Stimulated activated effector memory CD8-positive, alpha-beta T cell treated with anti-CD3 and anti-CD28 coated beads, Interleukin-12 subunit alpha, Interleukin-12 subunit beta, amount 100 ng/mL, for 72 hours (primary cell): ENCODE measurements at regions not wholly inside any gene's neighbourhood (a gene's known extent, or its start where the extent isn't known, plus 50 kb on each side); places are given as distances from the start of the nearest gene placed in this dataset.

Experiments
- ATAC-seq: fragments of 150-1000 bp; cut with Tn5 transposase; 2 replicates; pipeline ENCODE4 v1.10.0; 2021
- DNase-seq, 2 donors: peaks; one replicate each; pipeline ENCODE4 v3.0.0; 2021 to 2022; ENCODE audit warnings: low spot score in 2 of 2
- H3K27ac Mint-ChIP-seq: one replicate; pipeline ENCODE4 v1.8.0; 2022; ENCODE audit warnings: mild to moderate bottlenecking, mixed read lengths
- H3K36me3 Mint-ChIP-seq: one replicate; pipeline ENCODE4 v1.8.0; 2022; ENCODE audit warnings: mild to moderate bottlenecking, mixed read lengths
- H3K4me1 Mint-ChIP-seq: one replicate; pipeline ENCODE4 v1.8.0; 2022; ENCODE audit warnings: mixed read lengths
- H3K4me3 Mint-ChIP-seq: one replicate; pipeline ENCODE4 v1.8.0; 2022; ENCODE audit warnings: mild to moderate bottlenecking, mixed read lengths
- H3K9me3 Mint-ChIP-seq: one replicate; pipeline ENCODE4 v1.8.0; 2022; ENCODE audit warnings: mixed read lengths

GRCh38 chr2:126822921-126823320 is 75.8 kb upstream of the TEX51 start:
- no peak overlapping the region for H3K27ac Mint-ChIP-seq
- no peaks in the 10 kb centered on the region for H3K36me3 Mint-ChIP-seq
- no peak overlapping the region for H3K4me3 Mint-ChIP-seq
- no peaks in the 10 kb centered on the region for H3K9me3 Mint-ChIP-seq
- no peak for DNase-seq
- ATAC-seq: peak; percentile 14
- H3K4me1 Mint-ChIP-seq: no peaks in the 10 kb centered on the region

DNA sequence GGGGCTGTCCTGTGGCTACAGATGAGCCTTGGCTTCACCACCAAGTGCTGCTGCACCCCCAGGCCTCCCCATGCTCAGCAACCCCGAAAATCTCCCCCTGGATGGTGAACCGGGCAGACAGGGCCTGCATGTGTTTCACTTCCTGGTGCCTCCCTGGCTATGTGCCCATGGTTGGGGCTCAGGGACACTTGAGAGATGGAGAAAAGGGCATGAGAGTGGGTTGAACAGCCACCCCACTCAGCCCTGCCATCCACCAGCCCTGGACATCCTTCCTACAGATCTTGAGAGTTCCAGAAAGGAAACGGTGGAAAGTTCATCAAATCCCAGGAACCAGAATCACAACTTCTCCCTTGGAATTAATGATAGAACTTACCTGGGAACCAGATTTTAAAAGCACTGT is 74.7 kb upstream of the TEX51 start:
- no peak for ATAC-seq
- Mint-ChIP-seq H3K4me3 (no peak overlapping the region), H3K9me3 (no peaks in the 10 kb centered on the region), H3K27ac (no peak overlapping the region), H3K4me1 (no peaks in the 10 kb centered on the region), H3K36me3 (no peaks in the 10 kb centered on the region)
- no peak for DNase-seq

DNA sequence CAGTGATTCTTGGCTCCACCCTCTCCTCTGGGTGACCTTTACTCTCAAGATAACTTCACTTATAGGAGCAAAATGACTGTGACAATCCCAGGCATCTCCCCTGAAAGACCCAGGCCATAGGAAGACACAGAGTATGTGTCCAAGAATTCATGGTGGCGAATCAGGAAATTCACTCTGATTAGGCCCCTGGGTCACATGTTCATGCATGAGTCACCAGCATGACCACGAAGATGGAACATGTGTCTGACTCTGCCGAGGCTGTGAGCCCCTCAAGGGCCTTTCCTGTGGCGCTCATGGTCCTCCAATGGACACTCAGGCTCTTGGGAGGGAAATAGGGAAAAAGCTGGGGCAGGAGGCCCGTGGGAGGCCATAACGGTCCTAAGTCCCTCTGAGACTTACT is 74.0 kb upstream of the TEX51 start:
- no peak for DNase-seq
- Mint-ChIP-seq H3K9me3 (no peaks in the 10 kb centered on the region), H3K4me1 (no peaks in the 10 kb centered on the region)

DNA sequence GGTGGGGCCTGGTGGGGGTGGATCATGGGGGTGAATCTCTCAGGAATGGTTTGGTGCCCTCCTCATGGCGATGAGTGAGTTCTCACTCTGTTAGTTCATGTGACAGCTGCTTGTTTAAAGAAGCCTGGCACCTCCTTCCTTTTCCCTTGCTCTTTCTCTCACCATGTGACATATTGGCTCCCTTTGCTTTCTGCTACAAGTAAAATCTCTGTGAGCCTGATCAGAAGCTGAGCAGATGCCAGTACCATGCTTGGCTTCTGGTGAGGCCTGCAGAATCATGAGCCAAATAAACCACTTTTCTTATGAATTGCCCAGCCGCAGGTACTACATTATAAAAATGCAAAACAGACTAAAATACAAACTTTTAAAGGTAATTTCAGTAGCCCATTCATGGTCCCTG is 73.4 kb upstream of the TEX51 start:
- Mint-ChIP-seq H3K4me1 (no peaks in the 10 kb centered on the region), H3K4me3 (no peak overlapping the region), H3K27ac (no peak overlapping the region), H3K9me3 (no peaks in the 10 kb centered on the region), H3K36me3 (no peaks in the 10 kb centered on the region)
- ATAC-seq (no peak), DNase-seq (no peak)

More for the DNA sequence above, 74.0 kb upstream of the TEX51 start:
- no peak overlapping the region for H3K4me3 Mint-ChIP-seq
- no peak overlapping the region for H3K27ac Mint-ChIP-seq
- no peaks in the 10 kb centered on the region for H3K36me3 Mint-ChIP-seq
- no peak for ATAC-seq

- ATAC-seq: no peak
- Mint-ChIP-seq H3K4me3 (no peak overlapping the region), H3K27ac (no peak overlapping the region), H3K36me3 (no peaks in the 10 kb centered on the region), H3K4me1 (no peaks in the 10 kb centered on the region), H3K9me3 (no peaks in the 10 kb centered on the region)
- no peak for DNase-seq
Observed at GRCh38 chr2:126826491-126826890, 72.2 kb upstream of the TEX51 start.

DNA sequence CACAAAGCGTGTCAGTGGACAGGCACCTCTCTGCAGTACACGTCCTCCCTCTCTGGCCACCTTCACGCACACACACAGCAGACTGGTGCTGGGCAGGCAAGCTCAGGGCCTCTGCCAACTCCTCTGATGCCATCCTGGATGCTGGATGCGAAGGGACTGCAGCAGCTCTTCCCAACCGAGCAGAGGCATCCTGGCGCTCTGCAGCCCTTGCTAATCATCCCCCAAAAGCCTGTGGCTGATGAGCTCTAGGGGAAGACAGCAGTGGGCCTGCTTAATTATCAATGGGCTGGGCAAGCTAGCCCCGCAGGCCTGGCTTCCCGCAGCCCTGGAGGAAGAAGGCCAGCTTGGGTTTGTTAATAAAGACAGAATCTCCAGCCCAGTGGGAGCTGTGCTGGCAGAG is 71.3 kb upstream of the TEX51 start:
- no peak overlapping the region for H3K4me3 Mint-ChIP-seq
- H3K4me1 Mint-ChIP-seq: no peaks in the 10 kb centered on the region
- H3K36me3 Mint-ChIP-seq: no peaks in the 10 kb centered on the region
- no peaks in the 10 kb centered on the region for H3K9me3 Mint-ChIP-seq
- ATAC-seq (no peak), DNase-seq (no peak)
- H3K27ac Mint-ChIP-seq: no peak overlapping the region

GRCh38 chr2:126828051-126828450 is 70.6 kb upstream of the TEX51 start:
- Mint-ChIP-seq H3K4me3 (no peak overlapping the region), H3K9me3 (no peaks in the 10 kb centered on the region), H3K4me1 (no peaks in the 10 kb centered on the region), H3K36me3 (no peaks in the 10 kb centered on the region), H3K27ac (no peak overlapping the region)
- no peak for DNase-seq
- no peak for ATAC-seq

DNA sequence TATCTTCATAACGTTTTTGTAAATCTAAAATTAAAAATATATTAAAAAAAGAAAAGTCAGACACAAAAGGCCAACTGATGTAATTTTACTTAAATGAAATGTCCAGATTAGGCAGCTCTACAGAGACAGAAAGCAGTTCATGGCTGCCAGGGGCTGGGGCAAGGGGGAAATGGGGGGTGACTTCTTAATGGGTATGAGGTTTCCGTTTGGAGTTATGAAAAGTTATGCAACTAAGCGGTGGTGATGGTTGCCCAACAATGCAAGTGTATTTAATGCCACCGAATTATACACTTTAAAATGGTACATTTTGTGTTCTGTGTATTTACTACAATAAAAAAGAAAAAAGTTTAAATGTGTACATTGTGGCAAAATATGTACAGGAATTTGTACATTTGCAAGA is 70.2 kb upstream of the TEX51 start:
- Mint-ChIP-seq H3K4me3 (no peak overlapping the region), H3K27ac (no peak overlapping the region), H3K4me1 (no peaks in the 10 kb centered on the region), H3K36me3 (no peaks in the 10 kb centered on the region), H3K9me3 (no peaks in the 10 kb centered on the region)
- ATAC-seq (no peak), DNase-seq (no peak)

- Mint-ChIP-seq H3K9me3 (no peaks in the 10 kb centered on the region), H3K36me3 (no peaks in the 10 kb centered on the region), H3K4me1 (no peaks in the 10 kb centered on the region), H3K4me3 (no peak overlapping the region), H3K27ac (no peak overlapping the region)
- DNase-seq: peak in 1 of 2 donors; percentile 29
- ATAC-seq: peak; percentile 14
Observed at GRCh38 chr2:126831234-126832005, 67.3 kb upstream of the TEX51 start.

- Mint-ChIP-seq H3K4me1 (no peaks in the 10 kb centered on the region), H3K36me3 (no peaks in the 10 kb centered on the region), H3K9me3 (no peaks in the 10 kb centered on the region), H3K27ac (no peak overlapping the region), H3K4me3 (no peak overlapping the region)
- ATAC-seq (no peak), DNase-seq (no peak)
Observed at GRCh38 chr2:126832014-126832413, 66.7 kb upstream of the TEX51 start.

DNA sequence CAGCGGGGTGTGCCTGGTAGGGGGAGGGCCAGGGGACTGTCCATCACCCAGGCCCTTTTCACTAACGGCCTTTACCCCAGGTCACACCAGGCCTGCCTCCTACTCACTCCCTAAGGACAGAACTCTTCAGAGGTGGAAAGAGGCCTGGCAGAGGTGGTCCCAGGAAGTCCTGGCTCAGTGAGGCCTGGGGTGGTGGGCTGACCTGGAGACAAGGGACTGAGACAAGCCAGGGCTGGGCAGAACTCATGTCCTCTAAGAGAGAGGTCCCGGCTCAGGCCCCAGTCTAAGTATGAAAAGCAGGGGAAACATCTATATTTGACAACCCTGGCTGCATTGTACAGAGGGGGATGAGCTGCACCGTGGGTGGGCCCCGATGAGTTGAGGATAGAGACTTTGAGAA is 65.9 kb upstream of the TEX51 start:
- Mint-ChIP-seq H3K36me3 (no peaks in the 10 kb centered on the region), H3K4me3 (no peak overlapping the region)

DNA sequence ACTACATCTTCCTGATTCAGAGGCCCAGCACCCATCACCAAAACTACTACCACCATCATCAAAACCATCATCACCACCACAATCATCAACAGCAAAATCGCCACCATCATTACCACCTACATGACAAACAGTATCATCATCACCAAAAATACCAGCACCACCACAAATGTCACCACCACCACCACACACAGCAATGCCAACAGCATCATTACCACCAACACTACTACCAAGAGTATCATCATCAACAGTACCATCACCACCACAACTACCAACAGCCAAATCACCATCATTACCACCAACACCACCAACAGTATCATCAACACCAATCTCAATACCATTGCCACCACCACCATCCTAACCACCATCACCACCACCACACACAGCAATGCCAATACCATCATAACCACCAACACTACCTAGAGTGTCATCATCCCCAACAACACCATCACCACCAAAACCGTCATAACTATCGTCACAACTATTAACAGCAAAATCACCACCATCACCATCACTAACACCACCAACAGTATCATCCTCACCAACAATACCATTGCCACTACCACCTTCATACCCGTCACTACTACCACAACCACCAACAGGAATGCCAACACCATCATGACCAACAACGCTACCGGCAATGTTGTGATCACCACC is 64.6 kb upstream of the TEX51 start:
- ATAC-seq: no peak
- Mint-ChIP-seq H3K4me3 (no peak overlapping the region), H3K4me1 (no peaks in the 10 kb centered on the region), H3K9me3 (no peaks in the 10 kb centered on the region), H3K36me3 (no peaks in the 10 kb centered on the region), H3K27ac (no peak overlapping the region)
- DNase-seq: peak in 1 of 2 donors; percentile 13

More for the DNA sequence above, 65.9 kb upstream of the TEX51 start:
- ATAC-seq: no peak
- no peaks in the 10 kb centered on the region for H3K4me1 Mint-ChIP-seq
- no peaks in the 10 kb centered on the region for H3K9me3 Mint-ChIP-seq
- DNase-seq: peak in 1 of 2 donors; percentile 33
- no peak overlapping the region for H3K27ac Mint-ChIP-seq

- ATAC-seq: no peak
- Mint-ChIP-seq H3K4me1 (no peaks in the 10 kb centered on the region), H3K36me3 (no peaks in the 10 kb centered on the region), H3K4me3 (no peak overlapping the region), H3K9me3 (no peaks in the 10 kb centered on the region), H3K27ac (no peak overlapping the region)
- peak in 1 of 2 donors; percentile 20 for DNase-seq
Observed at GRCh38 chr2:126835261-126835660, 63.4 kb upstream of the TEX51 start.

- peak in 1 of 2 donors; percentile 17 for DNase-seq
- no peaks in the 10 kb centered on the region for H3K36me3 Mint-ChIP-seq
- ATAC-seq: no peak
- no peak overlapping the region for H3K4me3 Mint-ChIP-seq
- no peak overlapping the region for H3K27ac Mint-ChIP-seq
- H3K4me1 Mint-ChIP-seq: no peaks in the 10 kb centered on the region
- no peaks in the 10 kb centered on the region for H3K9me3 Mint-ChIP-seq
Observed at GRCh38 chr2:126835831-126836230, 62.9 kb upstream of the TEX51 start.

- DNase-seq: peak in 1 of 2 donors; percentile 35
- H3K27ac Mint-ChIP-seq: no peak overlapping the region
- no peaks in the 10 kb centered on the region for H3K36me3 Mint-ChIP-seq
- H3K9me3 Mint-ChIP-seq: no peaks in the 10 kb centered on the region
- ATAC-seq: peak; percentile 31
- no peaks in the 10 kb centered on the region for H3K4me1 Mint-ChIP-seq
- no peak overlapping the region for H3K4me3 Mint-ChIP-seq
Observed at GRCh38 chr2:126836761-126837679, 61.7 kb upstream of the TEX51 start.
